ENCODE measurements at regions not wholly inside any gene's neighbourhood (a gene's known extent, or its start where the extent isn't known, plus 50 kb on each side); places are given as distances from the start of the nearest gene placed in this dataset.

DNA sequence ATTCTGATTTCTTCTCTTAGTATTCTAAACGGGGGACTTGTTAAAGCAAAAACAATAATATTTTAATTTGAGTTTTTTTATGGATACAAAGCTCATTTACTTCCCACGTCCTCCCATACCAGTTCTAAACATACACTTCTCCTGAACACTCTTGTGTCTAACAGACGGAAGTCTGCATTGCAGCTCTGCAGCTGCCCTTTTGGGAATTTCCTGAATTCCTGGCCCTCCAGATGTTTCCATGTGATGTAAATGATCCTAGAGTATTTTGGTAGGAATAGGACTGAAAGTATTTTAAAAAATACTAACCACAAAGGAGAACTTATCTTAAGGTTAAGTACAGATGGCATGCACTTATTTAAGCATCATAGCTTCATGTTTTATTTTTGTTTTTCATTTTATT is 886.7 kb downstream of the TBC1D32 start:
- H3K14ac ChIP-seq (replicated peaks; ENCODE audit: low read depth, low read length) = no peak overlapping the region
- H2AK9ac ChIP-seq (replicated peaks; ENCODE audit: low read depth, low read length, poor library complexity) = no peak overlapping the region
- H4K20me1 ChIP-seq (ENCODE audit: insufficient read depth, low read length) = no peaks in the 10 kb centered on the region
- H3K9me1 ChIP-seq (ENCODE audit: insufficient read depth, low read length) = no peaks in the 10 kb centered on the region
- no peak overlapping the region for H3K9ac ChIP-seq (ENCODE audit: low read depth, low read length)
- WGBS, 2 experiments (ENCODE audit: extremely low coverage in 2 of 2, insufficient read length in 1 of 2) = no CpG with 5 or more reads among the region's 3 CpGs
- H4K5ac ChIP-seq (ENCODE audit: low read depth, low read length) = no peak overlapping the region
- no peak overlapping the region for H2AK5ac ChIP-seq (ENCODE audit: low read depth, low read length)
- H3K4me1 ChIP-seq (ENCODE audit: control insufficient read depth, insufficient read depth, low read length) = no peaks in the 10 kb centered on the region
- no peaks in the 10 kb centered on the region for H3K27me3 ChIP-seq (ENCODE audit: control insufficient read depth, insufficient read depth, low read length)
- H3K36me3 ChIP-seq (ENCODE audit: control insufficient read depth, insufficient read depth, low read length) = no peaks in the 10 kb centered on the region
- no peak overlapping the region for H3K4me2 ChIP-seq (ENCODE audit: low read depth, low read length)
- no peak overlapping the region for H2BK20ac ChIP-seq (ENCODE audit: low read depth, low read length)
- CTCF ChIA-PET = no interaction called here
- intact Hi-C loops (cut with micrococcal nuclease) (no loop called here), dilution Hi-C loops (cut with HindIII; ENCODE audit: low sequenced_read_pairs, unreplicated experiment) (no loop called here), in situ Hi-C loops (cut with MboI; ENCODE audit: low sequenced_read_pairs) (no loop called here)
- H3K23ac ChIP-seq (ENCODE audit: low read depth, low read length) = no peak overlapping the region
- no peak overlapping the region for H3K4ac ChIP-seq (ENCODE audit: low read depth, low read length)
- ATAC-seq (ENCODE audit: low read depth) (no peak), DNase-seq (no peak)
- H3K79me1 ChIP-seq (ENCODE audit: low read depth in 1 of 2, low read length in 2 of 2) = no peaks in the 10 kb centered on the region
- no peak overlapping the region for H3K18ac ChIP-seq (ENCODE audit: low read depth, low read length)
- H4K91ac ChIP-seq (ENCODE audit: insufficient read depth, low read depth, low read length) = no peak overlapping the region
- H3K9me3 ChIP-seq (ENCODE audit: control insufficient read depth, insufficient read depth, low read length) = peaks cover 2% of the 10 kb centered on the region; the same call in 1 of the 2 replicates
- BruUV-seq (replicated peaks) = no TSS peak
- no peak overlapping the region for H4K8ac ChIP-seq (ENCODE audit: low read depth in 2 of 2, low read length in 2 of 2)
- POLR2A ChIA-PET (ENCODE audit: unreplicated experiment) = no interaction called here
- TF ChIP-seq RCOR1 (IDR thresholded peaks at IDR 0.05; ENCODE audit: insufficient replicate concordance, low read length) = no peak
- TF ChIP-seq BHLHE40 (IDR thresholded peaks at IDR 0.05; ENCODE audit: low read depth, low read length) = no peak
- TF ChIP-seq NFE2L2 (IDR thresholded peaks at IDR 0.05; ENCODE audit: low read depth, low read length) = no peak
- TF ChIP-seq, protein P1, sequence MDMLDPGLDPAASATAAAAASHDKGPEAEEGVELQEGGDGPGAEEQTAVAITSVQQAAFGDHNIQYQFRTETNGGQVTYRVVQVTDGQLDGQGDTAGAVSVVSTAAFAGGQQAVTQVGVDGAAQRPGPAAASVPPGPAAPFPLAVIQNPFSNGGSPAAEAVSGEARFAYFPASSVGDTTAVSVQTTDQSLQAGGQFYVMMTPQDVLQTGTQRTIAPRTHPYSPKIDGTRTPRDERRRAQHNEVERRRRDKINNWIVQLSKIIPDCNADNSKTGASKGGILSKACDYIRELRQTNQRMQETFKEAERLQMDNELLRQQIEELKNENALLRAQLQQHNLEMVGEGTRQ (IDR thresholded peaks at IDR 0.05; ENCODE audit: low read depth, low read length) = no peak
- TF ChIP-seq MAFK (IDR thresholded peaks at IDR 0.05; ENCODE audit: low read depth, low read length) = no peak
- no peak for TF ChIP-seq CHD1 (IDR thresholded peaks at IDR 0.05; ENCODE audit: low read depth, low read length)
- TF ChIP-seq, protein P2, sequence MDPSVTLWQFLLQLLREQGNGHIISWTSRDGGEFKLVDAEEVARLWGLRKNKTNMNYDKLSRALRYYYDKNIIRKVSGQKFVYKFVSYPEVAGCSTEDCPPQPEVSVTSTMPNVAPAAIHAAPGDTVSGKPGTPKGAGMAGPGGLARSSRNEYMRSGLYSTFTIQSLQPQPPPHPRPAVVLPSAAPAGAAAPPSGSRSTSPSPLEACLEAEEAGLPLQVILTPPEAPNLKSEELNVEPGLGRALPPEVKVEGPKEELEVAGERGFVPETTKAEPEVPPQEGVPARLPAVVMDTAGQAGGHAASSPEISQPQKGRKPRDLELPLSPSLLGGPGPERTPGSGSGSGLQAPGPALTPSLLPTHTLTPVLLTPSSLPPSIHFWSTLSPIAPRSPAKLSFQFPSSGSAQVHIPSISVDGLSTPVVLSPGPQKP (IDR thresholded peaks at IDR 0.05; ENCODE audit: borderline replicate concordance, low read depth, low read length) = no peak
- TF ChIP-seq CEBPB (IDR thresholded peaks at IDR 0.05; ENCODE audit: low read depth, low read length) = no peak
- no peak for TF ChIP-seq FOS (IDR thresholded peaks at IDR 0.05; ENCODE audit: low read depth, low read length)
- no peak for TF ChIP-seq POLR2A (IDR thresholded peaks at IDR 0.05; ENCODE audit: low read depth, low read length)
- H2BK15ac ChIP-seq (ENCODE audit: low read depth, low read length) = no peak overlapping the region
- H3K4me3 ChIP-seq (ENCODE audit: insufficient read depth, low read depth, low read length) = no peak overlapping the region
- H2AFZ ChIP-seq (replicated peaks; ENCODE audit: low read length, poor library complexity) = no peak overlapping the region
- H2BK120ac ChIP-seq (ENCODE audit: low read depth, low read length) = no peak overlapping the region
- no peak overlapping the region for H3K27ac ChIP-seq (ENCODE audit: insufficient read depth, low read length)
- H3K56ac ChIP-seq (ENCODE audit: extremely low read depth, insufficient read depth, low read length) = no peak overlapping the region
- H2BK5ac ChIP-seq (ENCODE audit: low read depth, low read length, poor library complexity, severe bottlenecking) = no peak overlapping the region

Data from IMR-90 (cell line).